ENCODE measurements at regions not wholly inside any gene's neighbourhood (a gene's known extent, or its start where the extent isn't known, plus 50 kb on each side); places are given as distances from the start of the nearest gene placed in this dataset.
"Not testable (repeated sequence)": the region's sequence is repeated elsewhere in the genome, so short reads cannot be mapped to it uniquely, and the experiment has no call there.

GRCh38 chr5:148880197-148880596 lies 53.8 kb downstream of the ADRB2 start:
- DNase-seq, result no peak

- DNase-seq, result no peak
These were observed 54.3 kb downstream of the ADRB2 start for GRCh38 chr5:148880696-148881095.

GRCh38 chr5:148882332-148882731 lies 55.9 kb downstream of the ADRB2 start:
- no peak for DNase-seq

GRCh38 chr5:148884339-148885020 lies 58.1 kb downstream of the ADRB2 start:
- no peak for DNase-seq

- no peak for DNase-seq
These were observed 60.9 kb downstream of the ADRB2 start for GRCh38 chr5:148887123-148887881.

- DNase-seq, result not testable (repeated sequence)
These were observed 63.5 kb downstream of the ADRB2 start for GRCh38 chr5:148889936-148890335.

DNA sequence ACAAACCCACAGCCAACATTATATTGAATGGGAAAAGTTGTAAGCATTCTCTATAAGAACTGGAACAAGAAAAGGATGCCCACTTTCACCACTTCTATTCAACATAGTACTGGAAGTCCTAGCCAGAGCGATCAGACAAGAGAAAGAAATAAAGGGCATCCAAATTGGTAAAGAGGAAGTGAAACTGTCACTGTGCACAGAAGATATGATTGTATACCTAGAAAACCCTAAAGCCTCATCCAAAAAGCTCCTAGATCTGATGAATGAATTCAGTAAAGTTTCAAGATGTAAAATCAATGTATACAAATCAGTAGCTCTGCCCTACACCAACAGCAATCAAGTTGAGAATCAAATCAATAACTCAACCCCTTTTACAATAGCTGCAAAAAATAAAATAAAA lies 69.0 kb downstream of the ADRB2 start:
- DNase-seq, result not testable (repeated sequence)

DNA sequence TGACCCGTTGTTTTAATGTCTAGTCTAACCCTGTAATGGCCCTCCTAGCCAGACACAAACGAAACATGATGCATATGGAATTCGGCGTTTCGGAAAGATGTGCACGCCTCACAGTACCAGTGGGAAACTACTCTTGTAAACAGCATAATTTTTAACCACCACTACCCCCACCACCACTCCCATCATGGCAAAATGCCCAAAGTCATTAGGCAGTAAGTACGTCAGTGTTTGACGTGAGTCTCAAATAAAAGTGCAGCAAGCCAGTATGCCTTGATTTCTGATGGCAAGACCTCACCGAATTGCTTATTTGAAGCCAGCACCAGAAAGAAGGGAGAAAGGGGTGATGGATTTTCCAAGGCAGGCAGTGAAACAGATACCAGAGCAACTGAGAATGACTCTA lies 71.4 kb downstream of the ADRB2 start:
- no peak for DNase-seq

DNA sequence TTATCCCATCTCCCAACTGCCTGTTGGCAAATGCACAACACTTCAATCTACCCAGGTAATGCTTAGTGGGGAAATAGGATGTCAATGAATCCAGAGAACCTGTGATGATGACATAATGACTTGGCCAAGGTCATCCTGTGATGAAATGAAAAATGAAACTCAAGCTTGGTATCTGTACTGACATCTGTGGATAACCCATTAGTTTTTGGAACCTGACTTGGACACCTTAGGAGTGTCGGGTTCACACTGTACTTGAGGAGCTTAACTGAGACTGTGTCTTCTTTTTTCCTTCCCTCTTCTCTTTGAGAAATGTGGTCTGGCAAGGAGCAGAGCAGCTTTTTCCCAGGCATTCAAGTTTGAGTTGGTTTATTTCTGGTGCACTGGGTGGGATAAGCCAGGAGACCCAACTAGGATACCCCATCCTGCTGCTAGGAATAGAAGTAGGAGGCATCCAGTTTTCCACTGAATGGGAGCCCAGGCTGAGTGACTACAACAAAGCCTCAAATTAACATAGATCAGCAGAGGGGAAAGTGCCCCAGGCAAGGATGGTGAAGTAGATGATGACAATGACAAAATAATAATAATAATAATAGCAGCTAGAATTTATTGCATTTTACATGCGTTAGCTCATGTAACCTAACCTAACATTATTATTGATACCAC lies 72.1 kb downstream of the ADRB2 start:
- DNase-seq, result no peak

DNA sequence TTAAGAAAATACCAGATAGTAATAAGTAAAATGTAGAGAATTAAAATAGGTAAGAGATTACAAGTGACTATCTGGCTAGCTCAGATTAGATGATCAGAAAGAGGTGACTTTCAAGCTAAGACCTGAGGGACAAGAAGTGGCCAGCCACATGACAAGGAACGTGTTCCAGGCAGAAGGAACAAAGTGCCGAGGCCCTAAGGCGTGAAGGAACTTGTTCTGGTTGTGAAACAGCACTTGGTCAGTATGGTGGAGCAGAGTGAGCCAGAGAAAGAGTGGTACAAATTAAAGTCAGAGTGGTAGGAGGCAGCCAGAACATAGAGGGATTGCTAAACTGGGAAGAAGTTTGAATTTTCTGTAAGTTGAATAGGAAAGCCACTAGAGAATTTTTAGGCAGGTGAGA lies 73.6 kb downstream of the ADRB2 start:
- DNase-seq, result no peak

DNA sequence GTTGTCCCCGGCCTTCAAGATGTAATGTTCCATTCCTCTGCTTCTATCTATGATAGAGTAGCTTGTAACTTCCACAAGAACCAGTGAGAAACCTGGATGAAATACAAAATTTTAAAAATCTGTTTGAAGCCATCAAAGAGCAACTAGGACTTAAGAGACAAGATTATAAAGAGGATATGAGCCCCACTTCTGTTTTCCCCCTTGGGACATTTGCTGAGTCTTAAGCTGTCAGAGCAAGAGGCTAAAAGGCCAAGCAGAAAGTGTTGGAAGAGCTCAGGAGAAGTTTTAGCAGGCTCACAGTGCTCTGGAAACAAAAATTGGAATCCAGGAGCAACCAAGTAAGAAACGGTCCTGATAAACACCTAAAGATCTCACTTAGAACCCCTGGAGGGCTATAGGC lies 76.1 kb downstream of the ADRB2 start:
- no peak for DNase-seq

DNA sequence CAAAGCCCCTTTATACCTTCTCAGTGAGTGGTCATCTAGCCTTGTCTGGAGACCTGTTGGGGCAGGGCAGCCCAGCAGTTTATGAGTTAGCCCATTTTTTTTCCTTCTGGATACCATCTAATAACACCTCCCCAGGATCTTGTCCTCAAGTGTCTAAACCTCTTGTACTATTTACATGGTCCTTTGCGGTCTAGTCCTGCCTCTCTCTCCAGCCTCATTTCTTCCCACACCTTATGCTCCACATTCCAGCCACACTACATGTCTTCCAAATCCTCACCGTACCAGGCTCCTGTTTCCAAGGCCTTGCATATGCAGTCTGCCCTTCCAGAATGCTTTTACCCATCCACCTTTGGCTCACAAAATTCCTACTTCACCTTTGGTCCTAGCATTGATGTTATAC lies 77.2 kb downstream of the ADRB2 start:
- no peak for DNase-seq

DNA sequence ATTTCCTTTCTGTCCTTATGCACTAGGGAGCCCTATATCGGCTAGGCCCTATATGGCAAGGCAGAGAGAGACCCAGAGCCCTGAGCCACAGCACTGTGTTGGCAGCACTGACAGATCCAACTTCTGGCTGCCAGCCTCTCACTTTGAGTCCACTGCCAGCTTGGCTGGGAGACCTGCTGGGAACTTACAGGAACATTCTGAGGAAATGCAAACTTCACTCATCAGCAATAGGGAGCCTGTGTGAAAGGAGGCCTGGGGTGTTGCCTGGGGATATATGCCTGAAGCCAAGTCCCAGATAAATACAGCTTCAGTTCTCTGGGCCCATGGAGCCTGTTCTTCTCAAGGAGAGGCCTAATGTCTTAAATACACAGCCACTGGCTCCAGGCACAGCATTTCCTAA lies 78.0 kb downstream of the ADRB2 start:
- DNase-seq, result peak; percentile 55

GRCh38 chr5:148905541-148905940 lies 79.1 kb downstream of the ADRB2 start:
- DNase-seq, result no peak

DNA sequence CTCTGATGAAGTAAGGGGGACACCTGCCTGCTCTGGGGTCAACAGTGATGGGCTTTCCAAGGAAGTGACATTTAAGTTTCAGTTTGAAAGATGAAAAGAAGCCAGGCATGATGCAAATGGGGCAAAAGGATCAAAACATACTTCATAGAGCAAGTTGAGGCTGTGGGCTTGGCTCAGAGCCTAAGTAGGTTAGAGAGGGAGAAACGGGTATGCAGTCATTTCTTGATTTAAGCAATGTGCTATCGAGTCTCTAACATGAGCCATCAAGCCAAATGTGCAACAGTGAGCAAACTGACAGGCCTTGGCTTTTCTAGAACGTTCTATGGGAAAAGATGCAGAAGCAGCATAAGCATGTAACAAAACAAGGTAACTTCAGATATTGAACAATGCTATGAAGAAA lies 80.6 kb downstream of the ADRB2 start:
- DNase-seq, result no peak

- peak; percentile 39 for DNase-seq
These were observed 82.6 kb downstream of the ADRB2 start for GRCh38 chr5:148909040-148909439.

GRCh38 chr5:148909766-148910165 lies 83.4 kb downstream of the ADRB2 start:
- DNase-seq, result no peak

- DNase-seq, result no peak
These were observed 83.8 kb downstream of the ADRB2 start for GRCh38 chr5:148910216-148910615.

DNA sequence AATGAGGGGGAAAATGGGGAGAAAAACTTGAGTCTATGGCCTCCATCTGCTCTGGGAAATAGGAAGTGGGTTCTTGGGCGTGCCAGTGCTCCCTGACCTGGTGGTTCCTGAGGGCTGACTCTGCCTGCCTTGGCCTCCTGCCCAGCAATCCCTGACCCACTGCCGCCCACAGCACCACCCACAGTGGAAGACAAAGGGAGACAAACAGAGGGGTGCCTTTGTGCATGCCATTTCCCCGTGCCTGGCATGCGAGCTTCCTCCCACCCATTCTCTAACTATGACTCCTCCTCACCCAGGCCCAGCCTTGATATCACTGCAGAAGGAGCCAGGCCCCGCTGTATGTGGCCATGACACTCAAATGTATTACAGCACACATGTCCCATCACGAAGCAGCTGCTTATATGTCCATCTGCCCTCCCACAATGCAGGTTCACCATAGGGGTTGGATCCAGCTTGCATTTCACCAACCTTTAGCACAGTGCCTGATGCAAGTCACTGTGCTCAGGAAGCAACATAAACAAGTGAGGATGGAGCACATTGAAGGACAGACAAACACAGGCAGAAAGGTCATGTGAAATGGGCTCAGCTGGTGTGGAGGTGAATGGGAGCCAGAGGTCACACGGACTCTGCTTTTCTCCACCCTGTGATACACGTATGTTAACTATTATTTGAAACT lies 84.4 kb downstream of the ADRB2 start:
- no peak for DNase-seq

- no peak for DNase-seq
These were observed 85.0 kb downstream of the ADRB2 start for GRCh38 chr5:148911386-148911785.

DNA sequence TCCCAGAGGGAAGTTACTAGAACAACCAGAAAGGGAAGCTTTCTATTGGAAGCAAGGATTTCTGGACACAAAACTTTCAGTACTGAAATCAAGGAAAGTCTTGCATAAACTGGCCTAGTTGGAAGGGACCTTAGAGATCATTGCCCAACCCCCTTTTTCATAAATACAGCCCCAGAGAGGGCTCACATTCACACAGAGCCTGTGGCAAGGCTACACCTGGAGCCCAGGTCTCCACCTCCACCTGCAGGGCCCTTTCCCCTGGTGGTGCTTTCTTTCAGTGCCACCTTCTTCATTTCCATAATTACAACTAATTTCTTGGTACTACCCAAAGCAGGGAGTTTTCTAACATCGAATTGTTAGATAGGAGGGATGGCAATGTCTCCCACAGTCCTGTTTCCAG lies 85.7 kb downstream of the ADRB2 start:
- no peak for DNase-seq

DNA sequence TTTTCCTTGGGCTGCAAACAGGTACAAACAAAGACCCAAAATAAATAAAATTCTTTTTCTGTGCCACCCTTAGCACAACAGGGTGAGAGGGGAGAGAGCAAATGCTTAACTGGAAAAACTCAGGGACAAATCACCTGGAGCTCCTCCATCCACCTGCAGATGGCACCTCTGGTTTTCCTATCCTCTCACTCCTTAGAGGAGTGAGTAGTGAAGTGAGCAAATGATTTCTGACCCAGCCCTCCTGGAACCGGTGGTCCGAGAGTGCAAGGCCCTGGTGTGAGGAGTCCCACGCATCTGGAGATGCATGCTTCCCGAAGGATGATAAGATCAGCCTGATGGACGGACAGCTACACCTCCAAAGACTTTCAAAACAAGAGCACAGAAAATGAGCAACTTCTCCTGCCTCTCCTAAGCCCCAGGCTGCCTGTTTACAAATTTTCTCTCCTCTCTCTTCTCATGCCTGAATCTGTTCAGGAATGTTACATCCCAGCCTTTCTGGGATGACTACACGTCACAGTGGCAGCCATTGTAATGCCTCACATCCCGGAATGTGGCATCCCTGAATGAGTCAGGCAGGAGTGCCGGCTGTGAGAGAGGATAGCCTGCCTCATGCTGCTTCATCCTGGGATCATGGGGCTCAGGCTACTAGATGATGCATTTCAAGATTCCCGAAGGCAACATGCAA lies 86.4 kb downstream of the ADRB2 start:
- no peak for DNase-seq
